IMR-90 (cell line): ENCODE measurements at regions not wholly inside any gene's neighbourhood (a gene's known extent, or its start where the extent isn't known, plus 50 kb on each side); places are given as distances from the start of the nearest gene placed in this dataset.

Experiments used
- ATAC-seq: fragments of 200-7000 bp; cut with Tn5 transposase; 2 replicates; pipeline ENCODE4 v1.9.1; 2020; ENCODE audit warnings: low read depth, mild to moderate bottlenecking, moderate library complexity
- BruUV-seq: library from RNA; stranded (reverse); fragments of 400-500 nt; replicated peaks from 2 replicates; lab custom pipeline; 2021; lab: Mats Ljungman, UMichigan
- CTCF ChIA-PET: fragments of 300-600 bp; formaldehyde crosslinking; extraction: SDS; loops from one replicate; lab custom pipeline; 2021; ENCODE audit warnings: antibody characterized with exemption; lab: Yijun Ruan, JAX
- POLR2A ChIA-PET: fragments of 300-600 bp; sonication (Branson Sonifier 250); formaldehyde crosslinking; loops from one replicate; lab custom pipeline; 2022; ENCODE audit warnings: antibody characterized with exemption; ENCODE audit not compliant: unreplicated experiment; lab: Charles Lee
- DNase-seq: peaks from one replicate; pipeline ENCODE4 v3.0.0; 2013
- H2AFZ ChIP-seq: replicated peaks from 2 replicates; pipeline ENCODE3; 2013; ENCODE audit warnings: low read length, mild to moderate bottlenecking; ENCODE audit not compliant: poor library complexity
- H2AK5ac ChIP-seq: 2 replicates; pipeline ENCODE4 v1.6.1; 2013; ENCODE audit warnings: low read depth, low read length, inconsistent platforms
- H2AK9ac ChIP-seq: replicated peaks from 2 replicates; pipeline ENCODE3; 2013; ENCODE audit warnings: mild to moderate bottlenecking, low read depth, low read length, moderate library complexity; ENCODE audit not compliant: poor library complexity
- H2BK120ac ChIP-seq: 2 replicates; pipeline ENCODE4 v1.6.1; 2013; ENCODE audit warnings: low read depth, low read length, inconsistent platforms
- H2BK15ac ChIP-seq: 3 replicates; pipeline ENCODE4 v1.6.1; 2013; ENCODE audit warnings: low read depth, low read length, inconsistent platforms
- H2BK20ac ChIP-seq: 2 replicates; pipeline ENCODE4 v1.6.1; 2013; ENCODE audit warnings: low read depth, mild to moderate bottlenecking, inconsistent platforms, low read length, moderate library complexity
- H2BK5ac ChIP-seq: 2 replicates; pipeline ENCODE4 v1.6.1; 2013; ENCODE audit warnings: mild to moderate bottlenecking, low read depth, low read length, inconsistent platforms; ENCODE audit not compliant: poor library complexity, severe bottlenecking
- H3K14ac ChIP-seq: replicated peaks from 2 replicates; pipeline ENCODE4 v1.6.1; 2013; ENCODE audit warnings: low read depth, low read length, inconsistent platforms
- H3K18ac ChIP-seq: 2 replicates; pipeline ENCODE4 v1.6.1; 2013; ENCODE audit warnings: low read depth, low read length, control low read depth
- H3K23ac ChIP-seq: 2 replicates; pipeline ENCODE4 v1.6.1; 2013; ENCODE audit warnings: low read depth, low read length, inconsistent platforms
- H3K27ac ChIP-seq: 2 replicates; pipeline ENCODE4 v1.5.1; 2013; ENCODE audit warnings: mild to moderate bottlenecking, control low read depth, low read length; ENCODE audit not compliant: insufficient read depth
- H3K27me3 ChIP-seq: 2 replicates; pipeline ENCODE4 v1.6.1; 2013; ENCODE audit warnings: low read length; ENCODE audit not compliant: control insufficient read depth, insufficient read depth
- H3K36me3 ChIP-seq: 2 replicates; pipeline ENCODE4 v1.6.1; 2013; ENCODE audit warnings: low read length, mixed read lengths; ENCODE audit not compliant: control insufficient read depth, insufficient read depth
- H3K4ac ChIP-seq: 2 replicates; pipeline ENCODE4 v1.6.1; 2013; ENCODE audit warnings: low read depth, low read length, inconsistent platforms
- H3K4me1 ChIP-seq: 2 replicates; pipeline ENCODE4 v1.6.1; 2013; ENCODE audit warnings: low read length, mixed read lengths; ENCODE audit not compliant: control insufficient read depth, insufficient read depth
- H3K4me2 ChIP-seq: 2 replicates; pipeline ENCODE4 v1.6.1; 2013; ENCODE audit warnings: low read depth, mild to moderate bottlenecking, control low read depth, low read length, moderate library complexity
- H3K4me3 ChIP-seq: 2 replicates; pipeline ENCODE4 v1.5.1; 2013; ENCODE audit warnings: low read depth, mild to moderate bottlenecking, control low read depth, low read length, moderate library complexity; ENCODE audit not compliant: insufficient read depth
- H3K56ac ChIP-seq: 2 replicates; pipeline ENCODE4 v1.6.1; 2013; ENCODE audit warnings: low read length, inconsistent platforms; ENCODE audit not compliant: insufficient read depth; ENCODE audit errors: extremely low read depth
- H3K79me1 ChIP-seq, 2 experiments: 2 replicates each; pipeline ENCODE4 v1.6.1; 2013; ENCODE audit warnings: low read length in 2 of 2, inconsistent platforms in 1 of 2, low read depth in 1 of 2
- H3K9ac ChIP-seq: 2 replicates; pipeline ENCODE4 v1.6.1; 2013; ENCODE audit warnings: low read depth, low read length, control low read depth
- H3K9me1 ChIP-seq: 2 replicates; pipeline ENCODE4 v1.6.1; 2013; ENCODE audit warnings: low read length, inconsistent platforms; ENCODE audit not compliant: insufficient read depth
- H3K9me3 ChIP-seq: 2 replicates; pipeline ENCODE4 v1.6.1; 2013; ENCODE audit warnings: low read length; ENCODE audit not compliant: control insufficient read depth, insufficient read depth
- H4K20me1 ChIP-seq: 2 replicates; pipeline ENCODE4 v1.6.1; 2013; ENCODE audit warnings: low read length, inconsistent platforms; ENCODE audit not compliant: insufficient read depth
- H4K5ac ChIP-seq: 2 replicates; pipeline ENCODE4 v1.6.1; 2013; ENCODE audit warnings: mild to moderate bottlenecking, low read depth, low read length, control low read depth
- H4K8ac ChIP-seq, 2 experiments: 2 replicates each; pipeline ENCODE4 v1.6.1; 2013; ENCODE audit warnings: low read depth in 2 of 2, low read length in 2 of 2, control low read depth in 1 of 2, inconsistent platforms in 1 of 2
- H4K91ac ChIP-seq: 2 replicates; pipeline ENCODE4 v1.6.1; 2013; ENCODE audit warnings: low read depth, low read length, inconsistent platforms; ENCODE audit not compliant: insufficient read depth
- MAFK ChIP-seq: IDR thresholded peaks from 2 replicates; pipeline ENCODE4 v1.6.1; 2012; ENCODE audit warnings: low read depth, low read length, improper control_type of control experiment
- RAD21 ChIP-seq: IDR thresholded peaks from 2 replicates; pipeline ENCODE4 v1.6.1; 2012; ENCODE audit warnings: low read length, improper control_type of control experiment
- WGBS, 2 experiments: methylation state at CpG; one replicate each; pipeline versions ENCODE4 v1.1.5 to v1.1.7; 2013; ENCODE audit warnings: missing lambda C conversion rate in 2 of 2; ENCODE audit not compliant: insufficient read length in 1 of 2; ENCODE audit errors: extremely low coverage in 2 of 2; 5-methylcytosine and 5-hydroxymethylcytosine counted together
- dilution Hi-C: fragments of 300-500 bp; cut with HindIII; formaldehyde crosslinking; loops from one replicate; pipeline ENCODE4 v1.14.3; 2018; ENCODE audit warnings: low sequenced_read_pairs; ENCODE audit not compliant: unreplicated experiment
- in situ Hi-C: fragments of 300-500 bp; cut with MboI; formaldehyde crosslinking; loops from 3 replicates; pipeline ENCODE4 v1.14.3; 2019; ENCODE audit warnings: low sequenced_read_pairs, inconsistent platforms, mixed read lengths
- intact Hi-C: fragments of 100-400 bp; cut with micrococcal nuclease; formaldehyde crosslinking; loops from 2 replicates; pipeline ENCODE4 v1.10.0; 2022
- TF ChIP-seq, protein P1 (sequence below): fragments of 150-350 bp; IDR thresholded peaks from 2 replicates; pipeline ENCODE4 v1.6.1; 2017; ENCODE audit warnings: mild to moderate bottlenecking, antibody characterized with exemption, low read length, low read depth

DNA sequence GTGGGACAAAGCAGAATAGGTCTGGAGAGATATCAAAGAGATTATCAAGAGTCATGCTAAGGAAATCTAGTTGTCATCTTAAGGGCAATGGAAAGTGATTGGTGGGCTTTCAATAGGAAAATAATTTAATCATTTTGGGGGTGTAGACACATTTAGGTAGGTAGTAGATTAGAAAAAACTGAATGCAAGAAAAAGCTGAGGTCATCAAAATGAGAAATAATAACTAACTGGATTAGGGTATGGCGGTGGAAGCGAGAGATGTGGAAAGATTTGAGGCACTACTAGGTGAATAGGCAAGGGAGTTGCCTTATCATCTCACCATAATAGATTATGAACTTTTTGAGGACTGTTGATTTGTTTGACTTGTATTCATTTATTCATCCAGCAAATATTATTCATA lies 393.2 kb upstream of the ZNF608 start:
- no peak for DNase-seq
- H3K4ac ChIP-seq: no peak overlapping the region
- H2AK5ac ChIP-seq: no peak overlapping the region
- no peak overlapping the region for H3K23ac ChIP-seq
- H4K8ac ChIP-seq: no peak overlapping the region; a peak in 1 of 4 replicates
- BruUV-seq: no TSS peak
- TF ChIP-seq RAD21: no peak
- TF ChIP-seq MAFK: peak; percentile 98
- TF ChIP-seq, protein P1, sequence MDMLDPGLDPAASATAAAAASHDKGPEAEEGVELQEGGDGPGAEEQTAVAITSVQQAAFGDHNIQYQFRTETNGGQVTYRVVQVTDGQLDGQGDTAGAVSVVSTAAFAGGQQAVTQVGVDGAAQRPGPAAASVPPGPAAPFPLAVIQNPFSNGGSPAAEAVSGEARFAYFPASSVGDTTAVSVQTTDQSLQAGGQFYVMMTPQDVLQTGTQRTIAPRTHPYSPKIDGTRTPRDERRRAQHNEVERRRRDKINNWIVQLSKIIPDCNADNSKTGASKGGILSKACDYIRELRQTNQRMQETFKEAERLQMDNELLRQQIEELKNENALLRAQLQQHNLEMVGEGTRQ: no peak
- H3K9ac ChIP-seq: no peak overlapping the region
- H3K27me3 ChIP-seq: no peaks in the 10 kb centered on the region
- no peak overlapping the region for H3K56ac ChIP-seq
- no peak overlapping the region for H2BK15ac ChIP-seq
- H2BK20ac ChIP-seq: no peak overlapping the region
- H4K20me1 ChIP-seq: no peaks in the 10 kb centered on the region
- ChIA-PET POLR2A (interaction anchor here (0.6 kb wide), 1 partner anchor 360 kb away, joined by 3 read pairs; no protein-coding TSS in a partner anchor), CTCF (no interaction called here)
- no peak overlapping the region for H3K27ac ChIP-seq
- H3K4me1 ChIP-seq: peaks cover 2% of the 10 kb centered on the region
- H3K4me3 ChIP-seq: no peak overlapping the region
- no peak overlapping the region for H3K4me2 ChIP-seq
- H3K36me3 ChIP-seq: no peaks in the 10 kb centered on the region
- no peak overlapping the region for H2BK120ac ChIP-seq
- no peak overlapping the region for H2AFZ ChIP-seq
- H3K14ac ChIP-seq: no peak overlapping the region
- H3K18ac ChIP-seq: peak overlapping the region; percentile 68; the same call in 1 of the 2 replicates
- no peak overlapping the region; the same call in 1 of the 2 replicates for H4K5ac ChIP-seq
- dilution Hi-C loops: no loop called here
- intact Hi-C loops: no loop called here
- H2AK9ac ChIP-seq: no peak overlapping the region
- no peak overlapping the region for H2BK5ac ChIP-seq
- H3K9me3 ChIP-seq: no peaks in the 10 kb centered on the region
- H3K9me1 ChIP-seq: peaks cover 2% of the 10 kb centered on the region; the same call in 1 of the 2 replicates
- no peak overlapping the region for H4K91ac ChIP-seq
- no peak for ATAC-seq
- in situ Hi-C loops: no loop called here
- no peaks in the 10 kb centered on the region for H3K79me1 ChIP-seq
- no CpG with 5 or more reads among the region's 2 CpGs for WGBS, 2 experiments
